Mammary epithelial cell (primary cell): ENCODE measurements at regions not wholly inside any gene's neighbourhood (a gene's known extent, or its start where the extent isn't known, plus 50 kb on each side); places are given as distances from the start of the nearest gene placed in this dataset.

Experiments used
- EZH2 ChIP-seq: IDR thresholded peaks from 2 replicates; pipeline ENCODE4 v1.6.1; 2012; ENCODE audit warnings: low read length, inconsistent platforms, borderline replicate concordance
- TF ChIP-seq, protein P1 (sequence below), 2 donors: IDR thresholded peaks in 1 of 2; conservative IDR thresholded peaks in 1 of 2; 2 replicates each; pipeline ENCODE4 v1.5.1; 2011 to 2012; ENCODE audit warnings: inconsistent platforms in 2 of 2, low read length in 2 of 2, mild to moderate bottlenecking in 2 of 2, control low read depth in 1 of 2, low read depth in 1 of 2; ENCODE audit not compliant: insufficient read depth in 1 of 2; ENCODE audit errors: extremely low read depth in 1 of 2

DNA sequence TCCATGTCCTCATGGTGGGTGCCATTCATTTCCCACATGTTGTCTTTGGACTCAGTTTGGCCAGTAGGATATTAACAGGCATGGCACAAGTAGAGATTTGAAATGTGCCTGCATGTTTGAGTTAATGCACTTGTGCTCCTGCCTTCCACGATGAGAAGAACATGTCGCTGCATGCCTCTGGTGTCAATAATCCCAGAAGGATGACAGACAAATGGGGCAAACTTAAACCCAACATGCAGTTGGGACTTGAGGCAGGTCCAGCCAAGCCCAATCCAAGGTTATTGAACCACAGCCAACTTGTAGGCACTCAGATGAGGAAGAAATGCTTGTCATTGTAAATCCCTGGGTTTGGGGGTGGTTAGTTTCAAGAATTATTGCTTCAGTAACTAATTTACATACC is 174.6 kb downstream of the TRIM33 start:
- TF ChIP-seq, protein P1, sequence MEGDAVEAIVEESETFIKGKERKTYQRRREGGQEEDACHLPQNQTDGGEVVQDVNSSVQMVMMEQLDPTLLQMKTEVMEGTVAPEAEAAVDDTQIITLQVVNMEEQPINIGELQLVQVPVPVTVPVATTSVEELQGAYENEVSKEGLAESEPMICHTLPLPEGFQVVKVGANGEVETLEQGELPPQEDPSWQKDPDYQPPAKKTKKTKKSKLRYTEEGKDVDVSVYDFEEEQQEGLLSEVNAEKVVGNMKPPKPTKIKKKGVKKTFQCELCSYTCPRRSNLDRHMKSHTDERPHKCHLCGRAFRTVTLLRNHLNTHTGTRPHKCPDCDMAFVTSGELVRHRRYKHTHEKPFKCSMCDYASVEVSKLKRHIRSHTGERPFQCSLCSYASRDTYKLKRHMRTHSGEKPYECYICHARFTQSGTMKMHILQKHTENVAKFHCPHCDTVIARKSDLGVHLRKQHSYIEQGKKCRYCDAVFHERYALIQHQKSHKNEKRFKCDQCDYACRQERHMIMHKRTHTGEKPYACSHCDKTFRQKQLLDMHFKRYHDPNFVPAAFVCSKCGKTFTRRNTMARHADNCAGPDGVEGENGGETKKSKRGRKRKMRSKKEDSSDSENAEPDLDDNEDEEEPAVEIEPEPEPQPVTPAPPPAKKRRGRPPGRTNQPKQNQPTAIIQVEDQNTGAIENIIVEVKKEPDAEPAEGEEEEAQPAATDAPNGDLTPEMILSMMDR (conservative IDR thresholded peaks at IDR 0.05 in 1 of 2, IDR thresholded peaks at IDR 0.05 in 1 of 2; ENCODE audit: extremely low read depth in 1 of 2, insufficient read depth in 1 of 2, low read depth in 1 of 2, low read length in 2 of 2), result no peak
- no peak for TF ChIP-seq EZH2
